HG03103 (cell line): ENCODE measurements at regions not wholly inside any gene's neighbourhood (a gene's known extent, or its start where the extent isn't known, plus 50 kb on each side); places are given as distances from the start of the nearest gene placed in this dataset.
"Not testable (repeated sequence)": the region's sequence is repeated elsewhere in the genome, so short reads cannot be mapped to it uniquely, and the experiment has no call there.

ENCODE experiments used
- ATAC-seq: cut with Tn5 transposase; IDR thresholded peaks from one replicate; pipeline ENCODE4 v1.9.1; 2021; ENCODE audit warnings: low read depth; ENCODE audit not compliant: unreplicated experiment

GRCh38 chr13:90232291-90232690, 1115.2 kb upstream of the MIR17HG start:
- ATAC-seq = no peak

GRCh38 chr13:90233933-90234672, 1113.4 kb upstream of the MIR17HG start:
- ATAC-seq = no peak

GRCh38 chr13:90237852-90238251, 1109.6 kb upstream of the MIR17HG start:
- no peak for ATAC-seq

DNA sequence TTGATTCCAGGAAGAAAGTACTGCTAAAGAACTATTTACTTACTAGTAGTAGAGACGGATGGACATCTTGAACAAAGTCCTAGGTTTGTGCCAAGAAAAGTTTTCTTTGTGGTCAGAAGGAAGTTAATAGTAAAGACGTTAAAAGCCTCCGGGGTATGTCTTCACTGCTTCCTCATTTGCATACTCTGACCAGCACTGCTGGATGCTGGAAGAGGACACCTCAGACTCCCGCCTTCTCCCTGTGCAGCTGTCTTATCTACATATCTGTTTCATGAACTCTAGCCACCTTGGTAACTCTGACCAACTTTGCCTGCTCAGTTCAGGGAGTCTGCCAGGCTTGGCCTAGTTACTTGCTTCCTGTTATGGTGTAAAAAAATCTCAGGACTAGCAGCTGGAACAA, 1109.1 kb upstream of the MIR17HG start:
- ATAC-seq = no peak

DNA sequence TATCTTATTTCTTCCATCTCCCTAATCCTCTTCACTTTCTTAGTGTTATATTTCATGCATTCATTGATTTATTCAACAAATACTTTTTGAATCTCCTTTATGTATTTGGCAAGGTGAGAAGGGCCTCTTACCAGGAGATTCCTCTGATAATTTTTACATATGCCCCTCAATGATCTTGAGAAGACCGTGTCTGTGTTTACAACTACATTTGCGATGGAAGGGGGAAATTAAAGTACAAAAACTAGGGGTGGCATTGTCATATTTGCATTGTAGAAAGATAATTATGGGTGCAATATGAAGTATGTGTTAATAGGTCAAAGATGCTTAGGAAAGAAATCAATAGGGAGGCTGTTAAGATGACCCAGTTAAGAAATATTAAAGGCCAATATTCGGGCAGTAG, 1108.4 kb upstream of the MIR17HG start:
- ATAC-seq = no peak

DNA sequence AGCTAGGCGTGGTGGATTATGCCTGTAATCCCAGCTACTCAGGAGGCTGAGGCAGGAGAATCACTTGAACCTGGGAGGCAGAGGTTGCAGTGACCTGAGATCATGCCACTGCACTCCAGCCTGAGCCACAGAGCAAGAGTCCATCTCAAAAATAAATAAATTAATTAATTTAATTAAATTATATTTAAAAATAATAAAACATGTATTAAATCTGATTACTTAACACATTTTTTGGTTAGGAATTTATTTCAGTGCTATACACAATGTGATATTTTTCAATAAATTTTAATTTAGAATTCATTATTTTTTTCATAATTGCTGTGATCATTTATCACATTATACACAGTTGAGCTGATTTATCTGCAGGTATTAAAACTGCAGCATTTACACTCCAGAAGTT, 1101.5 kb upstream of the MIR17HG start:
- no peak for ATAC-seq

DNA sequence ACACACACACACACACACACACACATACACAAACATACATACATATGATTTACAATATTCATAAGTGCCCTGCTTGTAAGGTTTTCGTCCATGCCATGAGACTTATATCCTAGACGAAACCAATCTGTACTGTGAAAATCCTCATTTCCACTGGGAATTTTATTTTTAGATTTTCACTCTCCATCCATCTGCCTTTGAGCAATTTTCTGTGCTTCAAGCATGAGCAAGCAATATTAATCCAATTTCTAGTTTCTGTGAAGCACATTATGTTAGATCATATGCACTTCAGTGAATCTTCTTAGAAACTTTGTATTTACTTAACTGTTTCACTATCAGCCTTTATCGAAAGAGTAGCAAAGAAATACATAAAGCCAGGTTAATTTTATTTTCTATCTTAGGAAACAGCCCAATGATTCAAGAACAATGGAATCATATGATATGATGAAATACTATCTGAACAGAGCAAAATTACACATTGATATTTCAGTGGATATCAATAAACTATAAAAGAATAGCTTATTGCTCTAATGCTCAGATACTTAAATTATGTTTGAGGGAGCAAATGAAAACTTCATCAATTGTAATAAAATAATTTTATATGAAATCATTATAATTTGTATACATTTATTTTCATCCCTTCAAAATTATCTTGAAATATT, 1100.7 kb upstream of the MIR17HG start:
- no peak for ATAC-seq

DNA sequence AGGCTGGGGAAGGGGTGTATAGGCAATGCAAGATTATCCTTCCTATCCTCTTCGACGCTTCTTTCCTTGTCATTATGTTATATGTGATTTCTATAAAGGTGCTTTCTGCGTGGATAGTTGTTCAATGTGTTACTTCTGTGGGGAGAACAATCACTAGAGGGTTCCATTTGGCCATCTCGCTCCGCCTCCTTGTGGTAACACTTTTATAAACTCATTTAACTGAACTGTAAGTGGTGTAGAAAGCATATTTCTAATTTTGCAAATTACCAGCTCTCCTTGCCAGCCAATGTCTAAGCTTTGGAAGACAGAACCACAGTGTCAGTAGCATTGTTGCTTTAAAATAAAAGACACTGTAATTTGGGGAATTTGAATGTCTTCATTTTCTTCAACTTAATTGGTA, 1093.7 kb upstream of the MIR17HG start:
- ATAC-seq = no peak

DNA sequence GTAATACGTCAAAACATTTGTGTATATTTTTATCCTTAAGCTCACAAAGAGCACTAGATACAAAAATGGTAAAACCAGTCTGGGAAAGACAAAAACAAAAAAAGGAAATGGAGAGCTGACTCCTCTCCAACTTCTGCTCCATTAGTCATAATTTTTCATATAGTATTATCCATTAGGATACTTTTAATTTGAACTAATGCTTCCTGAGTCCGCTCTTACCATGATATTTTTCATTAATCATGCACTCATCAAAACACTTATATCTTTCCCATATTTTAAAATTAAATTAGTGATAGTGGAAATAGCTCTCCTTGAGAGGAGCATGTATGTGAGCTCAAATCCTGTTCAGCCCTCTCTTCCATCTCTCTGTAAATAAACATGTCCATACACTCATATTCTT, 1093.0 kb upstream of the MIR17HG start:
- ATAC-seq = no peak

GRCh38 chr13:90256746-90257145, 1090.7 kb upstream of the MIR17HG start:
- ATAC-seq = no peak

GRCh38 chr13:90258129-90258528, 1089.4 kb upstream of the MIR17HG start:
- ATAC-seq = no peak

DNA sequence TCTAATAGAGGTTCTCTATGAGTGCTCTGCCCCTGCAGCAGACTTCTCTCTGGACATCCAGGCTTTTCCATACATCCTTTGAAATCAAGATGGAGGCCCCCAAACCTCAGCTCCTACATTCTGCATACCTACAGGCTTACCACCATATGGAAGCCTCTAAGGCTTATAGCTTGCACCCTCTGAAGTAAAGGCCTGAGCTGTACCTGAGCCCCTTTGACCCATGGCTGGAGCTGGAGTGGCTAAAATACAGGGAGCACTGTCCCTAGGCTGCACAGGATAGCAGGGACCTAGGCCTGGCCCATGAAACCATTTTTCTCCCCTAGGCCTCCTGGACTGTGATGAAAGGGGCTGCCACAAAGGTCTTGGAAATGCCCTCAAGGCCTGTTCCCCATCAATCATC, 1086.1 kb upstream of the MIR17HG start:
- ATAC-seq = no peak

DNA sequence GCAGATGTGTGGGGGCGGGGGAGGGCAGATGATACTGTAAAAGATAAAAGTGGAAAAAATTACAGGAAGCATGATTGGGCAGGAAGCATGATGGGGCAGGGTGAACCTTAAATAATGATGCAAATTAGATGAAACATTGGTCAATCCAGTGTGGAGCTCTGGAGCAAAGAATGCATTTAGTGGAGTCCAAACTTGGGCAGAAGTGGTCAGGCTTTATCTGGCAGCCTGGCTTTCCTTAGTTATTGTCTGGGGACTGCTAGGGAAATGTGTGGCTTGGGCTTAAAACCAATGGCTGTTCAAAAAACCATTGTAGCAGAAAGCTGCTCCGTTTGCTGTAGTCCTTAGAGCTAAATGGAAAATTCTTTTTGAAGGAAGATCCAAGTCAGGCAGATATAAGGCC, 1077.3 kb upstream of the MIR17HG start:
- ATAC-seq = no peak

GRCh38 chr13:90272356-90272755, 1075.1 kb upstream of the MIR17HG start:
- no peak for ATAC-seq

DNA sequence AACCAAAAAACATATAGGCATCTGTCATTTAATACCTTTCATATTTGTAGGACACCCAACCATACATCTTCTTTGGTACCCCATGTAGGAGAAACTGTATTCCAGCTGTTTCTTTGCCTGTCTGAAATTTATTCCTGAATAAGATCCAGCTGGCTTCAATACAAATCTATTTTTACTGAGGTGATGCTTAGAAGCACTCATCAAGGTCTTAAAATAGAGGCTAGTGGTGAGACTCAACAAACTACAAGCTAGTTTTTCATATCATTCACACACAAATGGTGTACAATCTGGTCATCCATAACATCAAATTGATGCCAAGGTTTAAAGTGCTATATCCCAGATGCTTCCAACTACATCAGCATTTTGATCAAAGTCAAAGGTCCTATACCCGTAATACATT, 1071.3 kb upstream of the MIR17HG start:
- no peak for ATAC-seq

DNA sequence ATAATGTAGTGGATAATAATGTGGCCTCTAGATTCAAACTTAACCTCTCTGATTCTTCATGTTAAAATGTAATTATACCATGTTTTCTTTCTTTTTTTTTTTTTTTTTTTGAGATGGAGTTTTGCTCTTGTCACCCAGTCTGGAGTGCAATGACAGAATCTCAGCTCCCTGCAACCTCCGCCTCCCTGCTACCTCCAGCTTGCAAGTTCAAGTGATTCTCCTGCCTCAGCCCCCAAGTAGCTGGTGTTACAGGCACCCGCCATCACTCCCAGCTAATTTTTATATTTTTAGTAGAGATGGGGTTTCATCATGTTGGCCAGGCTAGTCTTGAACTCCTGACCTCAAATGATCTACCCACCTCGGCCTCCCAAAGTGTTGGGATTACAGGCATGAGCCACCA, 1069.3 kb upstream of the MIR17HG start:
- ATAC-seq = not testable (repeated sequence)

GRCh38 chr13:90281709-90282108, 1065.8 kb upstream of the MIR17HG start:
- ATAC-seq = no peak

DNA sequence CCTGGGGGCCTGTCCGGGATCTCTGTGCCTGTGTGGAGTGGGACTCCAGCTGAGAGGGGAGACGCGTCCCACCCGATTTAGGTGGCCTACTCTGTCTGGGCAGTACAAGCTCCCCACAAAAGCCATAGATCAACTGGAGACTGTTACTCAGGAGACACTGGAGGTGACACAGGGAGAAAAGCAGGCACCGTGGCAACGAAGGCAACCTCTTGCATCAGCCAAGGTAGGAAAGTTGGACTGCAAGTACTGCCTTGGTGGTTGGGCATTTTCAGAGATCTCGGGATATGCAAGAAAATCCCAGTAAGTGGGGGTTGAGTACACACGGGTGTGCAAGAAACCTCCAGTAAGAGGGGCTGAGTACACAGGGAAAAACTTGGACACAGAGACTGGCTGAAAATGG, 1060.0 kb upstream of the MIR17HG start:
- ATAC-seq = no peak

DNA sequence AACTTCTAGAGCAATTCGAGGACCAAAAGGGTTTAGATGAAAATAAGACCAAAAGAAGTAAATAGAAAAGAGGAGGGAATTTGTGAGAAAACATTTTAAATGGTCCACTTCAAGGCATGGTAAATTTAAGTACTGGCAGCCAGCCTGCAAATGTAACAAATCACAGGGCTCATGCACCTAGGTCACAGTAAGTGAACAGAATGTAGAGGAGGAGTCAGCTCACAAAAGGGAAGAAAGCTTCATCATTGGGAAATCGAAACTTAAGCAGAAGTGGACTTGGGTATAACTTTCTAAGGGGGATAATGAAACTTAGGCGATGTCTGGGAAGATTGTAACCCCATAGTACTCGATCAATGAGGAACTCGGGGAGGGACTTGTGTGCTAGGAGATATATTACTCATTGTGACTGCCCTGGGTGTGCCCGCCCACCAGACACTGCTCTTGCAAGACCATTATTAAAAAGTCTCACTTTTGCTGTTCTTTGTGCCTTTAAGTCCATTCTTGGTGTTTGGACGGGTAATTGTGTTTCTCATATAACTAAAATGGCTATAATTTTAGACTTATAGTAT, 1053.6 kb upstream of the MIR17HG start:
- ATAC-seq = no peak

GRCh38 chr13:90299238-90299637, 1048.2 kb upstream of the MIR17HG start:
- ATAC-seq = no peak

- ATAC-seq = no peak
Observed at GRCh38 chr13:90300015-90300414, 1047.5 kb upstream of the MIR17HG start.

GRCh38 chr13:90302107-90302506, 1045.4 kb upstream of the MIR17HG start:
- no peak for ATAC-seq
